Esophagus muscularis mucosa (tissue), 4 donors: ENCODE measurements at regions not wholly inside any gene's neighbourhood (a gene's known extent, or its start where the extent isn't known, plus 50 kb on each side); places are given as distances from the start of the nearest gene placed in this dataset.

Source experiments
- CTCF ChIP-seq, 3 experiments: fragments of 200-600 bp in 2 of 3; fragments of 450-650 bp in 1 of 3; sonication (generic) in 2 of 3; IDR thresholded peaks; one replicate each; pipeline ENCODE4 v1.5.1; 2017 to 2019; ENCODE audit warnings: antibody characterized with exemption in 3 of 3, mild to moderate bottlenecking in 2 of 3, moderate library complexity in 1 of 3
- EP300 ChIP-seq: sonication (generic); formaldehyde crosslinking; IDR thresholded peaks from one replicate; pipeline ENCODE4 v1.6.1; 2017; ENCODE audit warnings: antibody characterized with exemption
- POLR2A ChIP-seq: fragments of 450-650 bp; IDR thresholded peaks from one replicate; pipeline ENCODE4 v1.6.1; 2017; ENCODE audit warnings: antibody characterized with exemption, moderate library complexity, mild to moderate bottlenecking, low read depth
- POLR2AphosphoS5 ChIP-seq, 2 donors: sonication (generic); formaldehyde crosslinking; IDR thresholded peaks; one replicate each; pipeline ENCODE4 v1.6.1; 2017; ENCODE audit warnings: antibody characterized with exemption in 2 of 2

DNA sequence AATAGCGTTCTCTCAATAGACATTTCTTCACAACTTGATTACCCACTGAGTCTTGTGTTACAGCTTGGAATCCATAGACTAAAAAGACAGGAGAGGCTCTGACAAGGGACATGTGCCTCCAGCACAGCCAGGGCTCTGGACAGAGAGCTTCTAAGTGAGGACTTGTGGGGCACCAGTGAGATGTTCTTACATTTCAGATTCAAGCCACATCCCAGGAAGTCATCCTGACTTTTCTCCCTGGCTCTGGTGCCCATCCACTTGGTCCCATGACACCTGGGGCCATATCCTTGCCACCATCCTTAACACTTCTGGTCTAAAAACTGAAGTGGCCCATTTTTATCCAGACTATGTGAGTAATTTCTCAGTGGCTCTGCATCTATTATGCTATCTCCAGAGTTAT lies 440.1 kb downstream of the TCERG1L start:
- TF ChIP-seq CTCF (IDR thresholded peaks at IDR 0.05) (no peak), POLR2A (no peak), EP300 (no peak), POLR2AphosphoS5 (IDR thresholded peaks at IDR 0.05) (no peak)
